Sigmoid colon (tissue), 4 donors: ENCODE measurements at regions not wholly inside any gene's neighbourhood (a gene's known extent, or its start where the extent isn't known, plus 50 kb on each side); places are given as distances from the start of the nearest gene placed in this dataset.

Experiments
- CTCF ChIP-seq, 4 experiments: fragments of 450-650 bp in 3 of 4; fragments of 200-600 bp in 1 of 4; IDR thresholded peaks; one replicate each; pipeline ENCODE4 v1.5.1; 2016 to 2019; ENCODE audit warnings: antibody characterized with exemption in 4 of 4, mild to moderate bottlenecking in 3 of 4, moderate library complexity in 2 of 4
- POLR2A ChIP-seq, 2 donors: fragments of 450-650 bp; IDR thresholded peaks; one replicate each; pipeline ENCODE4 v1.6.1; 2016; ENCODE audit warnings: antibody characterized with exemption in 2 of 2, mild to moderate bottlenecking in 2 of 2, moderate library complexity in 2 of 2
- POLR2AphosphoS5 ChIP-seq, 4 donors: sonication (generic); formaldehyde crosslinking; IDR thresholded peaks; one replicate each; pipeline ENCODE4 v1.6.1; 2017; ENCODE audit warnings: antibody characterized with exemption in 4 of 4

DNA sequence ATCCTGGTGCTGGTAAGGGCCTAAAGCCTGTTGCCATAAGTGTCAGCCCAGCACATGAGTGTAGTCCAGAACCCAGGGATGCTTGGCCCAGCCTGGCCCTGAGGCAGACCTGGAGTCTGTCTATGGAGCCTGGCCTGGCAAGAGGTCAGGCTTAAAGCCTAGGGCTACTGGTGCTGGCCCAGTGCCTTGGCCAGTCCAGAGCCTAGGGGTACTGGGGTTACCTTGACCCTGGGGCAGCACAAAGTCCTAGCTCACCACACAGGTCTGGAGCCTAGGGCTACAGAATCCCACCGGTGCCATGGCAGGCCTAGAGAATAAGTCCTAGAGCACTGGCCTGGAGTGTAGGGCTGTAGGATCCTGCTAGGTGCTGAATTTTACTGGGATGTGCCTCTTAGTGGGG lies 393.8 kb downstream of the MAGEE1 start:
- TF ChIP-seq CTCF (IDR thresholded peaks at IDR 0.05): no peak
- no peak for TF ChIP-seq POLR2A (IDR thresholded peaks at IDR 0.05)
- TF ChIP-seq POLR2AphosphoS5 (IDR thresholded peaks at IDR 0.05): no peak
